SJCRH30 (cell line): ENCODE measurements at regions not wholly inside any gene's neighbourhood (a gene's known extent, or its start where the extent isn't known, plus 50 kb on each side); places are given as distances from the start of the nearest gene placed in this dataset.

Source experiments
- DNase-seq, 2 experiments: peaks; one replicate each; pipeline ENCODE4 v3.0.0-alpha.2; 2015 to 2020
- H3K27ac ChIP-seq: fragments of 250-450 bp; sonication (Bioruptor Pico); 2 replicates; pipeline ENCODE4 v1.5.1; 2020; ENCODE audit warnings: mild to moderate bottlenecking, moderate library complexity
- H3K27me3 ChIP-seq: fragments of 250-450 bp; sonication (Bioruptor Pico); 2 replicates; pipeline ENCODE4 v1.5.1; 2020; ENCODE audit warnings: mild to moderate bottlenecking, moderate library complexity
- H3K36me3 ChIP-seq: fragments of 250-450 bp; sonication (Bioruptor Pico); 2 replicates; pipeline ENCODE4 v1.5.1; 2020; ENCODE audit warnings: mild to moderate bottlenecking, moderate library complexity
- H3K4me1 ChIP-seq: fragments of 250-450 bp; sonication (Bioruptor Pico); 2 replicates; pipeline ENCODE4 v1.5.1; 2020; ENCODE audit warnings: mild to moderate bottlenecking, moderate library complexity
- H3K4me3 ChIP-seq: fragments of 250-450 bp; sonication (Bioruptor Pico); 2 replicates; pipeline ENCODE4 v1.5.1; 2020; ENCODE audit warnings: mild to moderate bottlenecking, moderate library complexity
- H3K9me3 ChIP-seq: fragments of 250-450 bp; sonication (Bioruptor Pico); replicated peaks from 2 replicates; pipeline ENCODE4 v1.5.1; 2020; ENCODE audit warnings: mild to moderate bottlenecking, moderate library complexity

DNA sequence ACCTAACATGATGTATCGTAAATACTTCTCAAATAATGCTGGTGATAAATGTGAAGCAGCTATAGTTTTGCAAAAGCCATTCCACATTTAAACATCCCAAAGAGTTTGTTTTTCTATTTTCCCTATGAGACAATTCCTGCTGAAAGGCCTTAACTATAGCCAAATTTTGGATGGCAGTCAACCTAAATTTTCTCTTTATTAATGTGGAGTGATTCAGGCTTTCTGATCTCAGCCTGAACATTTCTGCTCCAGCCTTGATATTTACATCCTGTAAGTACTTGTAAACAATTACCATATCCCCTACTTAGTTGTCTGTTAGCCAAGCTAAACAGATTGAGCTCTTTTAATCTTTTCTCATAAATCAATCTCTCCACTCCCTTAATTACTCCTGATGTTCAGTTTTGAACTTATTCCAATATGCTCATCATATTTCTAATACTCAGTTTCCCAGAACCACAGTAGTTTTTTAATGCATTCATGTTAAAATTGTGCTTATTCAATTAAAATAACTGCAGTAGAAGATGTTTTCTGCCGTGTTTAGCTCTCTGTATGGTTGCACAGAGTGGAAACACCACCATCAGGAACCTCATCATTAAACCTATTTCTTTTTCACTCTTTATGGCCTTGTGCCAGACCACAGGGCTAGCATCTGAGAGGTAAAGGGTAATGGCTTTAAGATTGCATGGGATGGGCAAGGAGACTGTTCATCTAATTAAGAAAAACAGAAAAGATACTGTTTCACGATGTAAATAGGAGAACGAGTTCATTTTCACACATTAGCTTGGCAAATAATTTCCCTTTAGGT lies 1235.2 kb upstream of the SLC10A2 start:
- Histone ChIP-seq H3K36me3 (no peaks in the 10 kb centered on the region), H3K9me3 (no peaks in the 10 kb centered on the region), H3K27me3 (no peaks in the 10 kb centered on the region), H3K4me1 (no peaks in the 10 kb centered on the region), H3K4me3 (no peak overlapping the region), H3K27ac (no peak overlapping the region)
- DNase-seq = peak in 1 of 2 experiments; percentile 40

DNA sequence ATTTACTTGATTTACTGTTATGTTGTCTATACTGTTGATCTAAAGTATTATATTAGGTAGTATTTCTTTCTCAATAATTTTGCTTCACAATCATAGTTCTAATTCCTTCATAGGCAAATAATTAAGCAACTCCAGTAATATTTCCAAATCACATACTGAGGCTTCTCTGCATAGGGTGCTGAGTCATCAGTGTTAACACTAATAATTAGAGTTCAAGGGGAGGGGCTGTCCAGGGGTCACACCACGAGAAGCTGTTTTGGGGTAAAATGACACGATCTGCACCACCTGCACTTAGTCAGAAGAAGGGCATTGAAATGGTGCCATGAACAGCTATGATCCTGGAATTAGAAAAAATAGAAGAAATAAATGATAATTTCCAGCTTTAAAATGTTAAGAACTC lies 1230.9 kb upstream of the SLC10A2 start:
- H3K9me3 ChIP-seq = no peaks in the 10 kb centered on the region
- DNase-seq = no peak
- no peaks in the 10 kb centered on the region for H3K27me3 ChIP-seq
- no peak overlapping the region for H3K4me3 ChIP-seq
- H3K27ac ChIP-seq = no peak overlapping the region
- no peaks in the 10 kb centered on the region for H3K4me1 ChIP-seq
- no peaks in the 10 kb centered on the region for H3K36me3 ChIP-seq

DNA sequence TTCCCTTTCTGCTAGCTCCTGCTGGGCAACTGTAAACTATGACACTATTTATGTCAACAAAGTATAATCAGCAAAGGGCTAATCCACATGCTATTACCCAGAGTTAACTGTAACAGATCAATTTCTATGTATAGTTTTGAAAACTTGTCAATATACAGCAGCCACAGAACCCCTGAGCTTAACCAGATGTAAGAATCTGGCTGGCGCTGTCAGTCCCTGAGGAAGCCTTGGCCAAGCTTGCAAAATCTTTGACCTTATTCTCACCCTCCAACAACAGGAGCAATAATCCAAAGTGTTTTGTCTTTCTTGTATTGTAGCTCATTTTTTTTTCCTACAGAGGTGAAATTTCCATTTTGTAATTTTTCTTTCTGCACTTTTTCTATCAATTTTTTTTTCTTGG lies 1230.1 kb upstream of the SLC10A2 start:
- Histone ChIP-seq H3K4me3 (no peak overlapping the region), H3K4me1 (no peaks in the 10 kb centered on the region), H3K27me3 (no peaks in the 10 kb centered on the region), H3K36me3 (no peaks in the 10 kb centered on the region), H3K9me3 (no peaks in the 10 kb centered on the region), H3K27ac (no peak overlapping the region)
- no peak for DNase-seq

DNA sequence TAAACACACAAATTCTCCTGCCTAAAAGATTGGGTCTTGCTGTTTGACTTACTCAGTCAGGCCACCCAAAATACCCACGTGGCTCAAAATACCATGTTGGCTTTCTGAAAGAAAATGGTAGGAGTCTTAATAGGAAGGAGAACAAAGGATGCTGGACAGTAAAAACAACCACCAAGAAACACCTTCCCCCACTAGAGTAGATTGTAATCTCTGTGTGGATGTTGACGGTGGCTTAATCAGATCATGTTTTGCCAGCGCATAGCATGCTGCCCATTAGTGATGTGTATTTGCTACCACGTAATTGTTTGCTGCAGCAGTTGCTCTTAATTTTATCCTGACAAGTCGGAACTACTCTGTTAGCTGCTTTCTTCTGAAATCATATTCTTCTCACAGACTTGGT lies 1229.3 kb upstream of the SLC10A2 start:
- DNase-seq = no peak
- H3K9me3 ChIP-seq = no peaks in the 10 kb centered on the region
- H3K4me1 ChIP-seq = no peaks in the 10 kb centered on the region
- no peaks in the 10 kb centered on the region for H3K36me3 ChIP-seq
- no peaks in the 10 kb centered on the region for H3K27me3 ChIP-seq
- H3K27ac ChIP-seq = no peak overlapping the region
- H3K4me3 ChIP-seq = no peak overlapping the region

DNA sequence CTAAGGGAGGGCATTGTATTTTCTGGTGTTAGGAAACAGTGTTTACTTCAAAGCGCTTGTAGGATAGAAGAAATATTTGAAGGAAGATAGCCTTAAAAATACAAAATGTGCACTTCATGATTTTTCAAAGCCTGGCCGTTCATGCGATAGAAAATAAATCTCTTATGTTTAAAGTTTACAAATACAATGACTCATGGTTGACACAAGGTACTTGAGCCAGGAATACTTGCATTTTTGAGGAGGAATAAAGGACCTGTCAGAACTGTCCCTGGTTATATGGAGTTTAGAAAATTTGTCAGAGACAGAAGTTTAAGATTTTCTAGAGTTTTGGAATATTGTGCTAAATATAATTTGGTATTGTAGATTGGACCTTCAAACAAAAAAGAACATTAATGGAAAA lies 1223.2 kb upstream of the SLC10A2 start:
- H3K36me3 ChIP-seq = no peaks in the 10 kb centered on the region
- no peak for DNase-seq
- H3K27ac ChIP-seq = no peak overlapping the region
- no peak overlapping the region for H3K4me3 ChIP-seq
- H3K4me1 ChIP-seq = peaks cover 3% of the 10 kb centered on the region; the same call in 1 of the 2 replicates
- H3K27me3 ChIP-seq = no peaks in the 10 kb centered on the region
- H3K9me3 ChIP-seq = no peaks in the 10 kb centered on the region

DNA sequence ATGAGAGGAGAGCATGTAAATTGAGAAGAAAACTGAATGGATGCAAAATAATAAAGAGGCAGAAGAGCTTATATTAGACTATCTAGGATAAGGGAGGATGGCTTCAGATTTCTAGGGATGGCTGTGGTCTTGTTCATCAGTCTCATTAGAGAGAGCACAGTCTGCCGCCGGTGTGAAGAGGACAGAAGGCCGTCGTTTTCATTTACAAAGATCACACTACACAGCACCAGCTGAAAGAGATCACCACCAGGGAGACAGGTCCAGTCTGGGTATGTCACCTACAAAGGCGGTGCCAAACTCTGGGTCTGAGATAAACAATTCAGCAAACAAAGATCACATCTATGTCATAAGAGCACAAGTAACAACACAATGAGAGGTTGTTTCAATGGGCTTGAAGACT lies 1222.3 kb upstream of the SLC10A2 start:
- Histone ChIP-seq H3K27ac (no peak overlapping the region), H3K4me1 (peaks cover 3% of the 10 kb centered on the region; the same call in 1 of the 2 replicates)
- DNase-seq = no peak

DNA sequence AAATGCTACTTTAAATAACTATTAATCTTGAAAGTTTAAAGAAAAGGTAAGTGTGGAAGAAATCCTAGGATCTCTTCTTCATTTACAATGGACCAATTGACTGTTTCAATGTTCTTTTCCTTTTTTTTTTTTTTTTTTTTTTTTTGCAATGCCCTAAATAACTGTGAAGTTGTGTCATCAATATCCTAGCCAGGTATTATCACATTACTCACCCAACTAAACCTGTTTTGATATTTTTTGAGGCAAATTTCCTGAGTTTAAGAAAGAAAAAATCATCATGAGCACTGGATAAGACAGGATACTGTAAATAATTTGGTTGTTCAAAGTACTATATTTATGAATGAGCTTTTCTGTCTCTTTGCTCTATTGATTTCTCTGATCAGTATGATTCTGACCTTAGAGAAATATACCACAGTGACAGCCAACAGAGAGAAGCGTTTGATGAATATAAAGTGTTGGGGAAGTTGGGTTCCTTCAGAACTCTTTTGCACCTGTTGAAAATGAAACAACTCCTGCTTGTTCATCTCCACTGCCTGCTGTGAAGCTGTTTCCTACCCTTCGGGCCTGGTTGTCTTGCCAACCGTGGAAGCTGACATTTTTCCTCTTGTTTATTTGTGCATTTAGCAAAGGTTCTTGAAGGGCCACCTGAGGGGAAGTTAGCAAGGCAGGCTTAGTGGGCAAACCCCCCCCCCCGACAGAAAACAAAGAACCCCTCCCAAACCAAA lies 1220.5 kb upstream of the SLC10A2 start:
- no peaks in the 10 kb centered on the region for H3K36me3 ChIP-seq
- H3K9me3 ChIP-seq = no peaks in the 10 kb centered on the region
- DNase-seq = peak; percentile 14 to 48
- H3K27me3 ChIP-seq = no peaks in the 10 kb centered on the region
- H3K4me1 ChIP-seq = peaks cover 3% of the 10 kb centered on the region; the same call in 1 of the 2 replicates
- H3K4me3 ChIP-seq = no peak overlapping the region
- no peak overlapping the region for H3K27ac ChIP-seq

More for the DNA sequence above, 1222.3 kb upstream of the SLC10A2 start:
- Histone ChIP-seq H3K4me3 (no peak overlapping the region), H3K9me3 (no peaks in the 10 kb centered on the region), H3K27me3 (no peaks in the 10 kb centered on the region), H3K36me3 (no peaks in the 10 kb centered on the region)

DNA sequence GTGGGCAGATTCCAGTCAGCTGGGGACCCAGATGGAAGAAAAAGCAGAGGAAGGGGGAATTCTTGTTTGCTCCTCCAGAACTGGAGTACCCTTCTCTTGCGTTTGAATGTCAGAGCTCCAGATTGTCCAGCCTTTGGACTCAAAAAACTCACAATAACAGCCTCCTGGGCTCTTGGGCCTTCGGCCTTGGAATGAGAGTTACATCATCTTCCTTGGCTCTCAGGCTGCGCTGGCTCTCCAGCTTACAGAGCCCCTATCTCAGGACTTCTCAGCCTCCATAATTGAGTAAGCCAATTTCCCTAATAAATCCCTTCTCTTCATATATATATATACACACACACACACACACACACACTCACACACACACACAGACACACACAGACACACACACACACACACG lies 1215.7 kb upstream of the SLC10A2 start:
- DNase-seq = no peak

DNA sequence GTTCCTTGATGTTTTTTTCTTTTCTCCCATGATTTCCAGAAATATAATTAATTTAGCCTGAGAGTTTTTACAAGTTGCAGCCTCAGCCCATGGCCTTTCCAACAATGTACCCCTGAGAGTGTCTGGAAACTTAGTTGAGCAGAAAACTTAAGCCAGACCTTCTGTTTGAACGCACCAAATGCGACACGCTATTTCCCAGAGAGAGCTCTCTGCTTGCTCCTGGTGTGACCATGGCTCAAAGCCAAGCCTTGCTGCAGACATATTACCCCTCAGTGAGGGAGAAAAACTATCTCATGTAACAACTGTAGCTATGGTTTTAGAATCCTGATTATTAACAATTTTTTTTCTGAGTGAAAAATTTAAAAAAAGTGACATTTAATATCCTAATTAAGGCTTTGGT lies 1204.5 kb upstream of the SLC10A2 start:
- Histone ChIP-seq H3K27ac (no peak overlapping the region), H3K4me1 (no peaks in the 10 kb centered on the region), H3K36me3 (no peaks in the 10 kb centered on the region), H3K27me3 (no peaks in the 10 kb centered on the region), H3K4me3 (no peak overlapping the region), H3K9me3 (no peaks in the 10 kb centered on the region)
- DNase-seq = peak; percentile 5 to 31

More for the DNA sequence above, 1215.7 kb upstream of the SLC10A2 start:
- Histone ChIP-seq H3K36me3 (no peaks in the 10 kb centered on the region), H3K27ac (no peak overlapping the region), H3K27me3 (no peaks in the 10 kb centered on the region), H3K4me3 (no peak overlapping the region), H3K4me1 (peaks cover 3% of the 10 kb centered on the region; the same call in 1 of the 2 replicates), H3K9me3 (no peaks in the 10 kb centered on the region; the same call in 1 of the 2 replicates)

DNA sequence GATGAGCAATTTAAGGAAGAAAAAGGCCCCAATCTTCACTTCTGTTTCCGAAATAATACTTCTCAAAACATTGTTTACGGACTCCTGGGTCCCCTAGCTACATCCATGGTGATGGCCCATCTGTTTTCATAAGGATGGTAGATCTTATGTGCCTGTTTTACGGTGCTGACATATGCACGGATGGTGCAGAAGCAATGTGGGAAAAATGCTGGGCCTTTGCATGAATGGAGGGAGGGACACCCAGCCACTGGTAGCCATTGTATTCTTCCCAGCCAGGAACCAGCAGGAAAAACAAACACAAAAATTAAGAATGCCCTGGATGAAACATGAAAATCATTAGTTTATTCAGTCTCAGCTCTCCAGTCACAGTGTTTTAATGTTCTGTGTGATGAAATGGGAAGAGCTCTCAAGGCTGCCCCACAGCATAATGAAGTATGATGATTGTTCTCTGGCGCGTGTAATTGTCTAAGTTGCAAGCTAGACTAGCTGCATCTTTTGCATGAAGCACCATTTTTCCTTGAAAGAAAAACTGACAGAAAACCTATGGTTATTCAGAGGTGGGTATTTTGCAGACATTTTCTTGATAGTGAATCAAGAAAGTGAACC lies 1201.1 kb upstream of the SLC10A2 start:
- H3K4me1 ChIP-seq = no peaks in the 10 kb centered on the region
- no peak for DNase-seq
- no peaks in the 10 kb centered on the region for H3K27me3 ChIP-seq
- H3K36me3 ChIP-seq = no peaks in the 10 kb centered on the region
- H3K27ac ChIP-seq = no peak overlapping the region
- H3K9me3 ChIP-seq = no peaks in the 10 kb centered on the region
- no peak overlapping the region for H3K4me3 ChIP-seq

DNA sequence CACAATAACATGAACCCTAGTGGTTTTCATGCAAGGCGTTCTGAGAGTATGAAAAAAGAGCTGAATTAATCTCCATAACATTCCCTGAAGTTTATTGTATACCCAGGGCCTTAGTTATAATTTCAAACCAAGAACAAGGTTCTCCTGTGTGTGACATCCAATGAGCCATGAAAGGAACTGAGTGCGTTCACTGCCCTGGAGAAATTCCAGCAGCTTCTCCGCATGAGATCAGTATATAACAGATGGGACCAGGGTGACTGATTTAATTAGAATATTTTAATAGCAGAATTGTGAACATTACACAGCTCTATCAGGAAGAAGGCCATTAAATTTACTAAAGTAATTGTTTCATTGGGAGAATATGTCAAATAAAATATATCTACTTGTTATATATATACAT lies 1190.5 kb upstream of the SLC10A2 start:
- H3K27me3 ChIP-seq = no peaks in the 10 kb centered on the region
- H3K9me3 ChIP-seq = no peaks in the 10 kb centered on the region
- H3K4me1 ChIP-seq = peaks cover 10% of the 10 kb centered on the region; the same call in 1 of the 2 replicates
- no peak overlapping the region for H3K4me3 ChIP-seq
- no peak for DNase-seq
- H3K36me3 ChIP-seq = no peaks in the 10 kb centered on the region
- no peak overlapping the region for H3K27ac ChIP-seq

DNA sequence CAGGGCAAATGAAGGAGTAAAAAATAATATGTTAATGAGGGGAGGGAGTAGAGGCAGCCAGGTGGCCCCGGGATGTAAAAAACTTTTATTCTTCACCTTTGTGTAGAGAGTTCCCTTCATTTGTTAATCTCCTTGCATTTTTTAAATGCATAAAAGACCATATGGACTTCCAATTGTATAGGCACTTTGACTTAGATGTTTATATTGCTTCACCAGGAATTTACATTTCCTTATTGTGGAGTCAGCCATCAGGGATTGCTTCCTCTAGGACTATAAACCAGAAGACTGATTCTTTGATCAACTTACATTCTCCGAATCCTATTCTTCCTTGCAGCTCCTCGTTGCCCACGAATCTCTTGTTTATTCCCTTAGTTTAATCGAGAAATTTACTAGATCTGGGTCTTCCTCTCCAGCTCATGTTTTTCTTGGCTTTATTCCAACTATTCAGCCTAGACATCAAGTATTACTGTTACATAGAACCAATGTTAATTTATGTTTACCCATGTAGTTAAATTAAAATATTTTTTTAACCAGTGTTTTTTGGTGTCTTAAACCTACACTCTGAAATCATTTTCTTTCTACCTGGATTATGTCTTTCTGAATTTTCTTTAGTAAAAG lies 1187.0 kb upstream of the SLC10A2 start:
- Histone ChIP-seq H3K9me3 (no peaks in the 10 kb centered on the region), H3K4me3 (no peak overlapping the region), H3K27ac (no peak overlapping the region), H3K27me3 (no peaks in the 10 kb centered on the region), H3K36me3 (no peaks in the 10 kb centered on the region), H3K4me1 (peaks cover 18% of the 10 kb centered on the region)
- DNase-seq = peak in 1 of 2 experiments; percentile 42

DNA sequence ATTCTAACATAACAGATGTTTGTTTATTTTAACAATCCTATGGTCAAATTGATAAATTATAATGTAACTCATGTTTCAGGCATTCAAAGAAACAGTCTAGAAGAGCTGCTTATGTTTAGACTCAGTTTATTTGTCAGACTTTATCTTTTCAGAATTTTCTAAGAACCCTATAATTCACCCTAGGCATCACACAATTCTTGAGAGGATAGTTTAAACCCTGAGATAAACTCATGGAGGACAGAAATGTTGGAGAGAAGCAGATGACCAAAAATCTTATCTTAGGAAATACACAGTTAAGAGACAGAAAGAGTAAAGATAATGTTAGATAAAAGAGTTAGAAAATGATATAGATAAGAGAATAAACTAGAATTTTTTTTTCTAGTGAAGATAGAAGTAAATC lies 1185.7 kb upstream of the SLC10A2 start:
- Histone ChIP-seq H3K4me3 (no peak overlapping the region), H3K27me3 (no peaks in the 10 kb centered on the region), H3K27ac (no peak overlapping the region), H3K4me1 (peaks cover 18% of the 10 kb centered on the region), H3K36me3 (no peaks in the 10 kb centered on the region), H3K9me3 (no peaks in the 10 kb centered on the region)
- DNase-seq = no peak

DNA sequence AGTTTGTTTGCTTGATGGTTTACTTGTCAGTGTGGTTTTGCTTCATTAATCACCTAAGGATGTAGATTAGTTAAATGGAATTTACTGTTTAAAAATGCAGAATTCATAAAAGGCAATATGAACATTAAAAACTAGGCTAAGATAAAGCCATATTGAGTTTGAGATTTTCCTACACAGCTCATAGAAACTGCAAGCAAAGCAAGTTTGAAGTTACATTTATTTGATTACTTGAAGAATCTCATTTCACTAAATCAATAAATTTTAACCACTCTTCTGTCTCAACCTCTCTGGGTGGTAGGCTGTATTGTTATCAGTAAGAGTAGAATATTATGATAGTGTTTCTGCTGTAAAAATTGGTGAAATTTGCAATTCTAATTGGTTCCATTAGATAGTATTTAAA lies 1180.7 kb upstream of the SLC10A2 start:
- no peaks in the 10 kb centered on the region for H3K9me3 ChIP-seq
- H3K36me3 ChIP-seq = no peaks in the 10 kb centered on the region
- H3K27ac ChIP-seq = no peak overlapping the region
- no peak for DNase-seq
- H3K27me3 ChIP-seq = no peaks in the 10 kb centered on the region
- H3K4me3 ChIP-seq = no peak overlapping the region
- H3K4me1 ChIP-seq = peaks cover 8% of the 10 kb centered on the region
